A673 (cell line): ENCODE measurements at regions not wholly inside any gene's neighbourhood (a gene's known extent, or its start where the extent isn't known, plus 50 kb on each side); places are given as distances from the start of the nearest gene placed in this dataset.

Experiments
- BruUV-seq: library from RNA; stranded (reverse); fragments of 400-500 nt; replicated peaks from 2 replicates; lab custom pipeline; 2021; lab: Mats Ljungman, UMichigan
- CTCF ChIA-PET: fragments of 300-600 bp; sonication (Branson Sonifier 250); formaldehyde crosslinking; loops from one replicate; lab custom pipeline; 2022; ENCODE audit warnings: antibody characterized with exemption; lab: Charles Lee
- POLR2A ChIA-PET: fragments of 300-600 bp; sonication (Branson Sonifier 250); formaldehyde crosslinking; loops from one replicate; lab custom pipeline; 2022; ENCODE audit warnings: antibody characterized with exemption; ENCODE audit not compliant: low non-redundant PET; lab: Charles Lee
- DNase-seq: peaks from one replicate; pipeline ENCODE4 v3.0.0-alpha.2; 2015; ENCODE audit warnings: low spot score
- H3K27ac ChIP-seq: fragments of 200-600 bp; sonication (generic); 2 replicates; pipeline ENCODE4 v1.5.1; 2016; ENCODE audit warnings: mixed run types, low read depth, mild to moderate bottlenecking, mixed read lengths, antibody characterized with exemption, low read length; ENCODE audit not compliant: poor library complexity, severe bottlenecking
- H3K27me3 ChIP-seq: fragments of 200-600 bp; sonication (generic); replicated peaks from 2 replicates; pipeline ENCODE4 v1.6.1; 2017; ENCODE audit warnings: mixed run types, low read depth, mild to moderate bottlenecking, mixed read lengths, antibody characterized with exemption, low read length; ENCODE audit not compliant: insufficient read depth, poor library complexity
- H3K36me3 ChIP-seq: fragments of 200-600 bp; sonication (generic); 2 replicates; pipeline ENCODE4 v1.6.1; 2016; ENCODE audit warnings: mixed run types, mild to moderate bottlenecking, mixed read lengths, antibody characterized with exemption, low read length; ENCODE audit not compliant: insufficient read depth, poor library complexity, severe bottlenecking
- H3K4me1 ChIP-seq: fragments of 200-600 bp; sonication (generic); 2 replicates; pipeline ENCODE4 v1.6.1; 2017; ENCODE audit warnings: mixed run types, mild to moderate bottlenecking, mixed read lengths, antibody characterized with exemption, low read length; ENCODE audit not compliant: insufficient read depth, poor library complexity, severe bottlenecking
- H3K4me3 ChIP-seq: fragments of 200-600 bp; sonication (generic); 2 replicates; pipeline ENCODE4 v1.5.1; 2016; ENCODE audit warnings: low read depth, mixed run types, mild to moderate bottlenecking, mixed read lengths, low read length; ENCODE audit not compliant: poor library complexity, severe bottlenecking
- H3K9me3 ChIP-seq: fragments of 200-600 bp; sonication (generic); 2 replicates; pipeline ENCODE4 v1.6.1; 2016; ENCODE audit warnings: mixed run types, low read depth, mild to moderate bottlenecking, mixed read lengths, antibody characterized with exemption, low read length; ENCODE audit not compliant: poor library complexity, severe bottlenecking
- CTCF ChIP-seq: fragments of 300-800, 200-600 bp; sonication (generic); conservative IDR thresholded peaks from 2 replicates; pipeline ENCODE4 v1.5.1; 2017; ENCODE audit warnings: low read depth, mild to moderate bottlenecking, antibody characterized with exemption, low read length, moderate library complexity, mixed read lengths
- EZH2 ChIP-seq: fragments of 200-600 bp; sonication (generic); IDR thresholded peaks from 2 replicates; pipeline ENCODE4 v1.6.1; 2017; ENCODE audit warnings: borderline replicate concordance, low read depth, mild to moderate bottlenecking, mixed read lengths, antibody characterized with exemption, low read length; ENCODE audit not compliant: poor library complexity, severe bottlenecking
- intact Hi-C: fragments of 100-400 bp; cut with micrococcal nuclease; formaldehyde crosslinking; loops from one replicate; pipeline ENCODE4 v1.10.0; 2022; ENCODE audit not compliant: unreplicated experiment

- POLR2A ChIA-PET = no interaction called here
- TF ChIP-seq EZH2 (no peak), CTCF (no peak)
- BruUV-seq = no TSS peak
Observed at GRCh38 chr12:128131955-128132354, 135.0 kb upstream of the TMEM132C start.

GRCh38 chr12:128133321-128134073 lies 133.5 kb upstream of the TMEM132C start:
- H3K27ac ChIP-seq = no peak overlapping the region
- TF ChIP-seq CTCF (no peak), EZH2 (no peak)
- no peak for DNase-seq
- intact Hi-C loops = no loop called here
- no peak overlapping the region for H3K4me3 ChIP-seq
- no TSS peak for BruUV-seq
- no peaks in the 10 kb centered on the region for H3K27me3 ChIP-seq
- no peaks in the 10 kb centered on the region for H3K36me3 ChIP-seq
- POLR2A ChIA-PET = no interaction called here
- no peaks in the 10 kb centered on the region for H3K4me1 ChIP-seq
- CTCF ChIA-PET = no interaction called here
- H3K9me3 ChIP-seq = no peaks in the 10 kb centered on the region

More at GRCh38 chr12:128131955-128132354, 135.0 kb upstream of the TMEM132C start:
- no peak for DNase-seq
- CTCF ChIA-PET = no interaction called here
- Histone ChIP-seq H3K36me3 (no peaks in the 10 kb centered on the region), H3K4me3 (no peak overlapping the region), H3K9me3 (no peaks in the 10 kb centered on the region), H3K27ac (no peak overlapping the region), H3K4me1 (no peaks in the 10 kb centered on the region), H3K27me3 (no peaks in the 10 kb centered on the region)
- intact Hi-C loops = no loop called here

- H3K9me3 ChIP-seq = no peaks in the 10 kb centered on the region
- BruUV-seq = no TSS peak
- no peaks in the 10 kb centered on the region for H3K4me1 ChIP-seq
- intact Hi-C loops = no loop called here
- TF ChIP-seq CTCF = no peak
- TF ChIP-seq EZH2 = no peak
- no peaks in the 10 kb centered on the region for H3K27me3 ChIP-seq
- no peak for DNase-seq
- ChIA-PET CTCF (no interaction called here), POLR2A (no interaction called here)
- H3K27ac ChIP-seq = no peak overlapping the region
- no peaks in the 10 kb centered on the region for H3K36me3 ChIP-seq
- H3K4me3 ChIP-seq = no peak overlapping the region
Observed at GRCh38 chr12:128137140-128137539, 129.8 kb upstream of the TMEM132C start.
